ENCODE measurements at regions not wholly inside any gene's neighbourhood (a gene's known extent, or its start where the extent isn't known, plus 50 kb on each side); places are given as distances from the start of the nearest gene placed in this dataset.

GRCh38 chr7:12898004-12898403 lies 210.6 kb downstream of the ARL4A start:
- Mint-ChIP-seq H3K4me1 (no peaks in the 10 kb centered on the region), H3K4me3 (no peak overlapping the region), H3K36me3 (ENCODE audit: low read depth) (no peaks in the 10 kb centered on the region), H3K27me3 (no peaks in the 10 kb centered on the region), H3K9me3 (no peaks in the 10 kb centered on the region), H3K27ac (no peak overlapping the region)
- no peak for DNase-seq
- intact Hi-C loops (cut with micrococcal nuclease), result loop anchor here (5.0 kb wide), 1 partner anchor 1051 kb away; no protein-coding TSS in a partner anchor
- ChIA-PET CTCF (no interaction called here), POLR2A (no interaction called here)
- ATAC-seq (ENCODE audit: low read depth), result no peak
- TF ChIP-seq CTCF (IDR thresholded peaks at IDR 0.05), result no peak

GRCh38 chr7:12898620-12899019 lies 211.2 kb downstream of the ARL4A start:
- ATAC-seq (ENCODE audit: low read depth), result no peak
- POLR2A ChIA-PET, result no interaction called here
- no peak for TF ChIP-seq CTCF (IDR thresholded peaks at IDR 0.05)
- no peaks in the 10 kb centered on the region for H3K9me3 Mint-ChIP-seq
- no peak for DNase-seq
- intact Hi-C loops (cut with micrococcal nuclease), result loop anchor here (5.0 kb wide), 1 partner anchor 1051 kb away; no protein-coding TSS in a partner anchor
- no peaks in the 10 kb centered on the region for H3K36me3 Mint-ChIP-seq (ENCODE audit: low read depth)
- CTCF ChIA-PET, result no interaction called here
- H3K4me3 Mint-ChIP-seq, result no peak overlapping the region
- H3K27me3 Mint-ChIP-seq, result no peaks in the 10 kb centered on the region
- no peak overlapping the region for H3K27ac Mint-ChIP-seq
- H3K4me1 Mint-ChIP-seq, result no peaks in the 10 kb centered on the region

- CTCF ChIA-PET, result no interaction called here
- Mint-ChIP-seq H3K27ac (no peak overlapping the region), H3K4me3 (no peak overlapping the region), H3K9me3 (no peaks in the 10 kb centered on the region), H3K4me1 (no peaks in the 10 kb centered on the region), H3K36me3 (ENCODE audit: low read depth) (no peaks in the 10 kb centered on the region), H3K27me3 (no peaks in the 10 kb centered on the region)
- intact Hi-C loops (cut with micrococcal nuclease), result loop anchor here (10.0 kb wide), 1 partner anchor 59 kb away; no protein-coding TSS in a partner anchor
- ATAC-seq (ENCODE audit: low read depth) (no peak), DNase-seq (no peak)
- no peak for TF ChIP-seq CTCF (IDR thresholded peaks at IDR 0.05)
- POLR2A ChIA-PET, result no interaction called here
Measured at GRCh38 chr7:12905671-12906070, 218.2 kb downstream of the ARL4A start.

- intact Hi-C loops (cut with micrococcal nuclease), result loop anchor here (10.0 kb wide), 1 partner anchor 57 kb away; no protein-coding TSS in a partner anchor
- Mint-ChIP-seq H3K27me3 (no peaks in the 10 kb centered on the region), H3K36me3 (ENCODE audit: low read depth) (no peaks in the 10 kb centered on the region), H3K4me1 (no peaks in the 10 kb centered on the region), H3K27ac (no peak overlapping the region), H3K9me3 (no peaks in the 10 kb centered on the region), H3K4me3 (no peak overlapping the region)
- TF ChIP-seq CTCF (IDR thresholded peaks at IDR 0.05), result no peak
- ChIA-PET CTCF (no interaction called here), POLR2A (no interaction called here)
- DNase-seq, result no peak
- ATAC-seq (ENCODE audit: low read depth), result no peak
Measured at GRCh38 chr7:12907774-12908173, 220.3 kb downstream of the ARL4A start.

GRCh38 chr7:12909483-12909882 lies 222.1 kb downstream of the ARL4A start:
- H3K4me3 Mint-ChIP-seq, result no peak overlapping the region
- DNase-seq, result no peak
- H3K27me3 Mint-ChIP-seq, result no peaks in the 10 kb centered on the region
- TF ChIP-seq CTCF (IDR thresholded peaks at IDR 0.05), result no peak
- POLR2A ChIA-PET, result no interaction called here
- CTCF ChIA-PET, result no interaction called here
- H3K36me3 Mint-ChIP-seq (ENCODE audit: low read depth), result no peaks in the 10 kb centered on the region
- no peak for ATAC-seq (ENCODE audit: low read depth)
- no peak overlapping the region for H3K27ac Mint-ChIP-seq
- intact Hi-C loops (cut with micrococcal nuclease), result loop anchor here (10.0 kb wide), 1 partner anchor 55 kb away; no protein-coding TSS in a partner anchor
- H3K4me1 Mint-ChIP-seq, result no peaks in the 10 kb centered on the region
- no peaks in the 10 kb centered on the region for H3K9me3 Mint-ChIP-seq

All from activated B cell treated with CpG ODN at 0.5 μM for 24 hours (primary cell).